GM21619 (cell line): ENCODE measurements at regions not wholly inside any gene's neighbourhood (a gene's known extent, or its start where the extent isn't known, plus 50 kb on each side); places are given as distances from the start of the nearest gene placed in this dataset.

Experiments used
- ATAC-seq: cut with Tn5 transposase; IDR thresholded peaks from one replicate; pipeline ENCODE4 v1.9.1; 2021; ENCODE audit not compliant: unreplicated experiment

- ATAC-seq, result no peak
These were observed 93.4 kb upstream of the ENPP6 start for GRCh38 chr4:184310881-184311709.

- ATAC-seq, result no peak
These were observed 92.5 kb upstream of the ENPP6 start for GRCh38 chr4:184310171-184310567.

- no peak for ATAC-seq
These were observed 91.8 kb upstream of the ENPP6 start for GRCh38 chr4:184309241-184310170.

GRCh38 chr4:184306949-184307348, 89.3 kb upstream of the ENPP6 start:
- no peak for ATAC-seq

GRCh38 chr4:184306470-184306869, 88.8 kb upstream of the ENPP6 start:
- no peak for ATAC-seq

- no peak for ATAC-seq
These were observed 83.1 kb upstream of the ENPP6 start for GRCh38 chr4:184300816-184301215.

- ATAC-seq, result no peak
These were observed 80.6 kb upstream of the ENPP6 start for GRCh38 chr4:184298254-184298653.

- no peak for ATAC-seq
These were observed 77.5 kb upstream of the ENPP6 start for GRCh38 chr4:184295206-184295605.

- ATAC-seq, result no peak
These were observed 77.0 kb upstream of the ENPP6 start for GRCh38 chr4:184294606-184295133.

GRCh38 chr4:184293552-184293951, 75.9 kb upstream of the ENPP6 start:
- ATAC-seq, result no peak

- no peak for ATAC-seq
These were observed 75.2 kb upstream of the ENPP6 start for GRCh38 chr4:184292877-184293276.

GRCh38 chr4:184292465-184292867, 74.8 kb upstream of the ENPP6 start:
- ATAC-seq, result no peak

- no peak for ATAC-seq
These were observed 71.5 kb upstream of the ENPP6 start for GRCh38 chr4:184289179-184289535.

GRCh38 chr4:184288451-184289178, 70.9 kb upstream of the ENPP6 start:
- peak; percentile 56 for ATAC-seq

- no peak for ATAC-seq
These were observed 70.1 kb upstream of the ENPP6 start for GRCh38 chr4:184287697-184288255.

- no peak for ATAC-seq
These were observed 68.7 kb upstream of the ENPP6 start for GRCh38 chr4:184286358-184286757.

- ATAC-seq, result no peak
These were observed 67.1 kb upstream of the ENPP6 start for GRCh38 chr4:184284742-184285141.

GRCh38 chr4:184284336-184284690, 66.6 kb upstream of the ENPP6 start:
- ATAC-seq, result no peak

- no peak for ATAC-seq
These were observed 66.1 kb upstream of the ENPP6 start for GRCh38 chr4:184283659-184284335.

GRCh38 chr4:184282895-184283654, 65.4 kb upstream of the ENPP6 start:
- peak; percentile 61 for ATAC-seq
